H1 (cell line): ENCODE measurements at regions not wholly inside any gene's neighbourhood (a gene's known extent, or its start where the extent isn't known, plus 50 kb on each side); places are given as distances from the start of the nearest gene placed in this dataset.

Experiments
- CTCF ChIA-PET: fragments of 300-600 bp; sonication (Branson Sonifier 250); formaldehyde crosslinking; loops from one replicate; lab custom pipeline; 2021; ENCODE audit not compliant: partially characterized antibody; lab: Charles Lee
- POLR2A ChIA-PET: fragments of 300-600 bp; sonication (Branson Sonifier 250); formaldehyde crosslinking; loops from one replicate; lab custom pipeline; 2021; ENCODE audit warnings: inconsistent platforms; ENCODE audit not compliant: partially characterized antibody; lab: Charles Lee
- DNase-seq, 2 experiments: peaks; one replicate each; pipeline versions ENCODE4 v3.0.0 to v3.0.0-alpha.2; 2010 to 2022; ENCODE audit warnings: low spot score in 2 of 2, low read depth in 1 of 2, mixed read lengths in 1 of 2
- FAIRE-seq: peaks from 2 replicates; lab custom pipeline; 2011; peaks lifted over from hg19 to GRCh38; lab: Jason Lieb, UNC
- H2AFZ ChIP-seq: 2 replicates; pipeline ENCODE4 v1.8.1; 2012; ENCODE audit warnings: low read length, inconsistent platforms
- H2AK5ac ChIP-seq: 2 replicates; pipeline ENCODE4 v1.6.1; 2013; ENCODE audit warnings: low read depth, low read length
- H2BK120ac ChIP-seq: replicated peaks from 2 replicates; pipeline ENCODE3; 2013; ENCODE audit warnings: low read depth, low read length, inconsistent platforms
- H2BK12ac ChIP-seq: 2 replicates; pipeline ENCODE4 v1.6.1; 2013; ENCODE audit warnings: low read depth, low read length
- H2BK15ac ChIP-seq: 2 replicates; pipeline ENCODE4 v1.6.1; 2013; ENCODE audit warnings: low read length
- H2BK20ac ChIP-seq: 2 replicates; pipeline ENCODE4 v1.6.1; 2013; ENCODE audit warnings: low read length
- H2BK5ac ChIP-seq: 2 replicates; pipeline ENCODE4 v1.6.1; 2013; ENCODE audit warnings: low read depth, low read length
- H3K14ac ChIP-seq: 2 replicates; pipeline ENCODE4 v1.6.1; 2013; ENCODE audit warnings: inconsistent platforms; ENCODE audit not compliant: insufficient read length
- H3K18ac ChIP-seq: 2 replicates; pipeline ENCODE4 v1.6.1; 2013; ENCODE audit warnings: low read length; ENCODE audit errors: extremely low read depth
- H3K23ac ChIP-seq: 2 replicates; pipeline ENCODE4 v1.6.1; 2013; ENCODE audit warnings: inconsistent platforms; ENCODE audit not compliant: insufficient read length
- H3K23me2 ChIP-seq: 2 replicates; pipeline ENCODE4 v1.6.1; 2013; ENCODE audit warnings: low read depth, low read length
- H3K27ac ChIP-seq: 2 replicates; pipeline ENCODE4 v1.6.1; 2011; ENCODE audit warnings: low read depth, low read length, inconsistent platforms
- H3K27me3 ChIP-seq, 4 experiments: replicated peaks in 1 of 4; 1 replicate in 1 of 4; 2 replicates in 3 of 4; pipeline versions ENCODE4 v1.6.1 to v1.8.1; 2011 to 2013; ENCODE audit warnings: low read length in 3 of 4, mild to moderate bottlenecking in 3 of 4, inconsistent platforms in 2 of 4, mixed read lengths in 2 of 4, moderate library complexity in 1 of 4; ENCODE audit not compliant: control insufficient read depth in 3 of 4, insufficient read depth in 3 of 4; ENCODE audit errors: extremely low read depth in 1 of 4
- H3K36me3 ChIP-seq, 4 experiments: 2 replicates each; pipeline versions ENCODE4 v1.6.1 to v1.8.1; 2011 to 2013; ENCODE audit warnings: mild to moderate bottlenecking in 4 of 4, low read length in 3 of 4, moderate library complexity in 2 of 4, control low read depth in 1 of 4, inconsistent platforms in 1 of 4; ENCODE audit not compliant: insufficient read depth in 4 of 4, control insufficient read depth in 2 of 4
- H3K4ac ChIP-seq: replicated peaks from 2 replicates; pipeline ENCODE3; 2013; ENCODE audit warnings: low read length, low read depth, mixed read lengths, inconsistent platforms; ENCODE audit not compliant: insufficient read length
- H3K4me1 ChIP-seq, 4 experiments: replicated peaks in 1 of 4; 1 replicate in 1 of 4; 2 replicates in 3 of 4; pipeline versions ENCODE4 v1.6.1 to v1.8.1; 2011 to 2013; ENCODE audit warnings: low read length in 3 of 4, inconsistent platforms in 2 of 4, mixed read lengths in 1 of 4; ENCODE audit not compliant: insufficient read depth in 4 of 4, control insufficient read depth in 3 of 4
- H3K4me2 ChIP-seq, 2 experiments: 2 replicates each; pipeline versions ENCODE4 v1.6.1 to v1.8.1; 2011 to 2013; ENCODE audit warnings: low read depth in 2 of 2, low read length in 2 of 2, control low read depth in 1 of 2, inconsistent platforms in 1 of 2, mild to moderate bottlenecking in 1 of 2; ENCODE audit not compliant: insufficient read depth in 1 of 2
- H3K4me3 ChIP-seq, 4 experiments: fragments of 200-600, 300-600 bp in 1 of 4; sonication (generic), shearing (Covaris generic), sonication (Bioruptor Twin) in 1 of 4; 2 replicates each; pipeline versions ENCODE4 v1.5.1 to v1.8.1; 2011 to 2016; ENCODE audit warnings: low read length in 4 of 4, low read depth in 3 of 4, control low read depth in 2 of 4, inconsistent platforms in 2 of 4, mild to moderate bottlenecking in 2 of 4, mixed read lengths in 1 of 4, moderate library complexity in 1 of 4; ENCODE audit not compliant: insufficient read depth in 2 of 4; ENCODE audit errors: extremely low read depth in 1 of 4
- H3K56ac ChIP-seq: replicated peaks from 2 replicates; pipeline ENCODE3; 2013; ENCODE audit warnings: low read depth, mild to moderate bottlenecking, mixed read lengths, low read length, inconsistent platforms; ENCODE audit not compliant: insufficient read length
- H3K79me1 ChIP-seq: 2 replicates; pipeline ENCODE4 v1.6.1; 2013; ENCODE audit warnings: low read depth, low read length, control low read depth
- H3K79me2 ChIP-seq, 2 experiments: 2 replicates each; pipeline versions ENCODE4 v1.6.1 to v1.8.1; 2012 to 2013; ENCODE audit warnings: low read length in 2 of 2, mild to moderate bottlenecking in 2 of 2, inconsistent platforms in 1 of 2; ENCODE audit not compliant: insufficient read depth in 2 of 2, control insufficient read depth in 1 of 2
- H3K9ac ChIP-seq, 4 experiments: replicated peaks in 1 of 4; 1 replicate in 1 of 4; 2 replicates in 3 of 4; pipeline versions ENCODE4 v1.6.1 to v1.8.1; 2011 to 2013; ENCODE audit warnings: low read depth in 3 of 4, low read length in 3 of 4, control low read depth in 2 of 4, mild to moderate bottlenecking in 2 of 4, moderate library complexity in 2 of 4, inconsistent platforms in 1 of 4; ENCODE audit errors: extremely low read depth in 1 of 4
- H3K9me3 ChIP-seq, 2 experiments: 2 replicates each; pipeline versions ENCODE4 v1.6.1 to v1.8.1; 2012 to 2013; ENCODE audit warnings: mild to moderate bottlenecking in 2 of 2, moderate library complexity in 2 of 2, control low read depth in 1 of 2, inconsistent platforms in 1 of 2, low read depth in 1 of 2, low read length in 1 of 2, mixed read lengths in 1 of 2; ENCODE audit not compliant: insufficient read depth in 2 of 2
- H4K20me1 ChIP-seq, 2 experiments: replicated peaks in 1 of 2; 2 replicates each; pipeline versions ENCODE3 to v1.8.1; 2011 to 2013; ENCODE audit warnings: inconsistent platforms in 2 of 2, low read length in 2 of 2, mild to moderate bottlenecking in 1 of 2; ENCODE audit not compliant: insufficient read depth in 2 of 2, control insufficient read depth in 1 of 2
- H4K5ac ChIP-seq: 2 replicates; pipeline ENCODE4 v1.6.1; 2013; ENCODE audit warnings: low read length, low read depth, mixed read lengths, inconsistent platforms; ENCODE audit not compliant: insufficient read length
- H4K8ac ChIP-seq: 2 replicates; pipeline ENCODE4 v1.8.0; 2013; ENCODE audit warnings: mild to moderate bottlenecking, moderate library complexity, low read length, inconsistent platforms; ENCODE audit not compliant: insufficient read depth; ENCODE audit errors: extremely low read depth
- H4K91ac ChIP-seq: replicated peaks from 2 replicates; pipeline ENCODE3; 2013; ENCODE audit warnings: low read length, mixed read lengths, inconsistent platforms; ENCODE audit not compliant: insufficient read length
- ASH2L ChIP-seq: fragments of 200-600, 300-600 bp; sonication (generic); IDR thresholded peaks from one replicate; pipeline ENCODE4 v1.7.1; 2017; ENCODE audit warnings: low read length
- ATF2 ChIP-seq: IDR thresholded peaks from 2 replicates; pipeline ENCODE4 v1.6.1; 2012; ENCODE audit warnings: low read length, inconsistent platforms
- EP300 ChIP-seq, 2 experiments: IDR thresholded peaks; 1 replicate in 1 of 2; 2 replicates in 1 of 2; pipeline ENCODE4 v1.6.1; 2011 to 2012; ENCODE audit warnings: low read depth in 2 of 2, low read length in 2 of 2, mild to moderate bottlenecking in 2 of 2, borderline replicate concordance in 1 of 2, inconsistent platforms in 1 of 2, moderate library complexity in 1 of 2
- FOSL1 ChIP-seq: IDR thresholded peaks from 2 replicates; pipeline ENCODE4 v1.6.1; 2011; ENCODE audit warnings: mild to moderate bottlenecking, low read depth, low read length, moderate library complexity; ENCODE audit not compliant: insufficient read depth
- KDM1A ChIP-seq: fragments of 200-600, 300-600 bp; sonication (generic); IDR thresholded peaks from 2 replicates; pipeline ENCODE4 v1.7.1; 2016; ENCODE audit warnings: mild to moderate bottlenecking, low read length, borderline replicate concordance
- POU5F1 ChIP-seq: IDR thresholded peaks from 2 replicates; pipeline ENCODE4 v1.6.1; 2011; ENCODE audit warnings: low read depth, mild to moderate bottlenecking, low read length, moderate library complexity
- RFX5 ChIP-seq: IDR thresholded peaks from 2 replicates; pipeline ENCODE4 v1.6.1; 2011; ENCODE audit warnings: low read depth, low read length, improper control_type of control experiment, borderline replicate concordance
- SAP30 ChIP-seq: fragments of 300-600 bp; sonication (generic); IDR thresholded peaks from 2 replicates; pipeline ENCODE4 v1.7.1; 2012; ENCODE audit warnings: low read length, moderate library complexity, mild to moderate bottlenecking, inconsistent platforms; ENCODE audit not compliant: insufficient read depth, insufficient replicate concordance
- SIN3A ChIP-seq, 2 experiments: IDR thresholded peaks in 1 of 2; conservative IDR thresholded peaks in 1 of 2; 2 replicates each; pipeline ENCODE4 v1.6.1; 2011 to 2012; ENCODE audit warnings: low read length in 2 of 2, improper control_type of control experiment in 1 of 2, low read depth in 1 of 2, mild to moderate bottlenecking in 1 of 2
- SP4 ChIP-seq: IDR thresholded peaks from 2 replicates; pipeline ENCODE4 v1.6.1; 2012; ENCODE audit warnings: low read length, inconsistent platforms
- TAF7 ChIP-seq: optimal IDR thresholded peaks from 2 replicates; pipeline ENCODE3; 2011; ENCODE audit warnings: low read depth, mild to moderate bottlenecking, inconsistent platforms, low read length, moderate library complexity, borderline replicate concordance
- TBP ChIP-seq: IDR thresholded peaks from 2 replicates; pipeline ENCODE4 v1.6.1; 2011; ENCODE audit warnings: low read depth, low read length, improper control_type of control experiment
- TCF12 ChIP-seq: IDR thresholded peaks from 2 replicates; pipeline ENCODE4 v1.6.1; 2011; ENCODE audit warnings: low read depth, mild to moderate bottlenecking, low read length
- WGBS, 2 experiments: shearing (Covaris generic) in 1 of 2; methylation state at CpG; one replicate each; pipeline versions ENCODE4 v1.1.6 to v1.1.7; 2013 to 2015; ENCODE audit warnings: low lambda C conversion rate in 2 of 2, mixed read lengths in 2 of 2, inconsistent platforms in 1 of 2, low coverage in 1 of 2, missing lambda C conversion rate in 1 of 2; ENCODE audit not compliant: insufficient replicate concordance in 2 of 2, insufficient coverage in 1 of 2, insufficient read length in 1 of 2; ENCODE audit errors: extremely low coverage in 1 of 2, missing lambda C conversion rate in 1 of 2; 5-methylcytosine and 5-hydroxymethylcytosine counted together

- Histone ChIP-seq H3K36me3 (no peaks in the 10 kb centered on the region), H2BK120ac (no peak overlapping the region), H3K9ac (no peak overlapping the region), H4K91ac (no peak overlapping the region), H3K18ac (no peak overlapping the region), H2BK5ac (no peak overlapping the region), H3K23me2 (no peaks in the 10 kb centered on the region), H2BK15ac (no peak overlapping the region), H3K14ac (no peak overlapping the region), H3K4me2 (no peak overlapping the region), H2AFZ (no peak overlapping the region), H2BK20ac (no peak overlapping the region), H3K56ac (no peak overlapping the region), H3K27ac (no peak overlapping the region), H3K23ac (no peak overlapping the region), H3K79me2 (no peaks in the 10 kb centered on the region), H4K5ac (no peak overlapping the region), H3K79me1 (no peaks in the 10 kb centered on the region), H3K9me3 (no peaks in the 10 kb centered on the region), H2AK5ac (no peak overlapping the region), H3K4ac (no peak overlapping the region), H3K27me3 (no peaks in the 10 kb centered on the region), H4K8ac (no peak overlapping the region), H4K20me1 (no peaks in the 10 kb centered on the region), H2BK12ac (no peak overlapping the region), H3K4me1 (no peaks in the 10 kb centered on the region), H3K4me3 (no peak overlapping the region)
- no peak for FAIRE-seq
- ChIA-PET POLR2A (no interaction called here), CTCF (no interaction called here)
- DNase-seq: no peak
- WGBS, 2 experiments: 93% methylated on average over 1 of the region's 1 CpG; no CpG with 5 or more reads in 1 of the 2 experiments
- TF ChIP-seq TCF12 (no peak), FOSL1 (no peak), ATF2 (no peak), SIN3A (conservative IDR thresholded peaks at IDR 0.05 in 1 of 2, IDR thresholded peaks at IDR 0.05 in 1 of 2; ENCODE audit: low read depth in 1 of 2, low read length in 2 of 2) (no peak), EP300 (IDR thresholded peaks at IDR 0.05; ENCODE audit: borderline replicate concordance in 1 of 2, low read depth in 2 of 2, low read length in 2 of 2) (no peak), TBP (no peak), TAF7 (no peak), POU5F1 (no peak), SP4 (no peak), ASH2L (no peak), RFX5 (no peak), SAP30 (no peak), KDM1A (no peak)
These were observed 596.2 kb upstream of the LRRC4C start for GRCh38 chr11:42055606-42056005.
